GM12873 (cell line): ENCODE measurements at regions not wholly inside any gene's neighbourhood (a gene's known extent, or its start where the extent isn't known, plus 50 kb on each side); places are given as distances from the start of the nearest gene placed in this dataset.

ENCODE experiments used
- TF ChIP-seq, protein P1 (sequence below): IDR thresholded peaks from 2 replicates; pipeline ENCODE4 v1.5.1; 2012; ENCODE audit warnings: low read depth, mild to moderate bottlenecking, moderate library complexity, low read length, control low read depth; ENCODE audit not compliant: insufficient read depth; ENCODE audit errors: missing control alignments

DNA sequence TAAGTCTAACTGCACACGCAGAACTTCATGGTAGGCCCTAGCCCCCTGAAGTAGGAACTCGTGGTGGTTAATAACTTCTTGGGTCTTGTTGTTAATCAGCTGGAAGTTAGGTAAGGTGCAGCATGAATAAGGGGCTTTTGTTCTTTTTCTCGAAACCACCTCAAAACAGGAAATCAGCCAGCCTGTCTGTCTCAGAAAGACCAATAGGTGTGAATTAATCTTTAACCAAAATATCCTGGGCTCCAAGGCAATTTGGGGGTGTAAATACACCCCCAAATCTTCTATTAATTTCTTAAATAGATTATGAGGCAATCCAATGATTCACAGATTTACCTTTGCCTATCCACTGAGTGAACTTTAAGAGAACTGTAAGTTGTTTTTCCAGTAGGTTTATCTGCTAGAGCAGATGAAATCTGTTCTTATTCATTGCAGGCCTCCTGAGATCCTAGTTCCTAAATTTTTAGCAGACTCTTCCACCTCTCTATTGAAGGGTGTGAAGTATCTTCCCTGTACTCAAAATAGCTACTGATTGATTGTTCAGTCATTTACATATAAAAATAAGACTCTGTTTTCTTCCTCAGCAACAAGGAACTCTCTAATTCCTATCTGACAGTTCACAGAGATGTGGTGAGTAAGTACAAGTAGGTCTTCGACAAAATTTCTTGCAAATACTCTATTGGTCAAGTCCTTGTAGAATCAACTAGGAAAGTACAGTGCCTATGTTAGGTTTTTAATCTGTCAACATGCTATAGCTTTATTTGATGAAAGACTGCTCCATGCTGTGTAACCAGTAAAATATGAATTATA is 427.1 kb upstream of the NOX3 start:
- TF ChIP-seq, protein P1, sequence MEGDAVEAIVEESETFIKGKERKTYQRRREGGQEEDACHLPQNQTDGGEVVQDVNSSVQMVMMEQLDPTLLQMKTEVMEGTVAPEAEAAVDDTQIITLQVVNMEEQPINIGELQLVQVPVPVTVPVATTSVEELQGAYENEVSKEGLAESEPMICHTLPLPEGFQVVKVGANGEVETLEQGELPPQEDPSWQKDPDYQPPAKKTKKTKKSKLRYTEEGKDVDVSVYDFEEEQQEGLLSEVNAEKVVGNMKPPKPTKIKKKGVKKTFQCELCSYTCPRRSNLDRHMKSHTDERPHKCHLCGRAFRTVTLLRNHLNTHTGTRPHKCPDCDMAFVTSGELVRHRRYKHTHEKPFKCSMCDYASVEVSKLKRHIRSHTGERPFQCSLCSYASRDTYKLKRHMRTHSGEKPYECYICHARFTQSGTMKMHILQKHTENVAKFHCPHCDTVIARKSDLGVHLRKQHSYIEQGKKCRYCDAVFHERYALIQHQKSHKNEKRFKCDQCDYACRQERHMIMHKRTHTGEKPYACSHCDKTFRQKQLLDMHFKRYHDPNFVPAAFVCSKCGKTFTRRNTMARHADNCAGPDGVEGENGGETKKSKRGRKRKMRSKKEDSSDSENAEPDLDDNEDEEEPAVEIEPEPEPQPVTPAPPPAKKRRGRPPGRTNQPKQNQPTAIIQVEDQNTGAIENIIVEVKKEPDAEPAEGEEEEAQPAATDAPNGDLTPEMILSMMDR: no peak

DNA sequence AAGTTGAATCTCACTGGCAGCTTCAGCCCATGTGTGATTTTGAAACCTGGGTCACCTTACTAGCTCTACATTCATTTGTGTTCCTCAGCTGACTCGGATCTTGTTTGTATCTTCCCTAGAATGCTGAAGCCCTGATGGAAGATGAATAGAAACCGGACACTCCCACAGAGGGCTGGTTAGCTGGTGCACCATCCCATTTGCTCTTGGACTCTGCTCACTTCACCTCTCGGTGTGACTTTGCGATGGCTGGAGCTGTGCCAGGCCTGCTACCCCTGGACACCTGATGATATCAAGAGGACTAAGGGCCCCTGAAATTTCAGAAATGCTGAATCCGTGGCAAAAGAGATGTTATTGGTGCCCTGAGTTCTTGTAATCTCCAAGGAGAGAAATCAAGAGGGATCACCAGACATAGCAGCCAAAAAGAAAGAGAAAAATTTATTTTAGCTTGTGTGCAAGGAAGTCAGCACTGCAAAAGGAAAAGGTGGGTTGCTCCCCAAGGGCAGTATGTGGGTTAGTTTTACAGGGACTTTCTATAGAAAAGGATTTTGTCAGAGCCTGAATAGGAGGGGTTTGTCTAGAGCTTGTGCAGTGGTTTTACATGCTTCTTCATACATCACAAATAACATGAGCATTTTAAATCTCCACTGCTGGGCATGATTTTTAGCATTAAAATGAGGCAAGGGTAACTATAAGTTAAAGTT is 426.3 kb upstream of the NOX3 start:
- TF ChIP-seq, protein P1: no peak

DNA sequence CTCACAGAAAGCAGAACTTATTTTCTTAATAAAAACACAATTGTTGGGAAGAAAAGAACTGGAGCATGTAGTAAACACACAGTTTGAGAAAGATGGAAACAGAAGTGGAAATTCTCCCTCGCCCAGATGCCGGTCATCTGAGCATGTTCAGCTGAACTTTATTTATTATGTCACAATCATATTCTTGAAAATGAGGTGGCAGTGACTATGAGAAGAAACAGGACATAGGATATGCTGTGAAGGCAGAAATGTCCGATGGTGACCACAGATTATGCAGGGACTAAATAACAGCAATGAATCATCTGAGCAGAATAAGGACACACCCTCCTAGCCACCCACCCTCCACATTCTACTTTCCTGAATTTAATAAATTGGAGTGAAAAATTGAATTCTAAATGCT is 425.3 kb upstream of the NOX3 start:
- TF ChIP-seq, protein P1: no peak

DNA sequence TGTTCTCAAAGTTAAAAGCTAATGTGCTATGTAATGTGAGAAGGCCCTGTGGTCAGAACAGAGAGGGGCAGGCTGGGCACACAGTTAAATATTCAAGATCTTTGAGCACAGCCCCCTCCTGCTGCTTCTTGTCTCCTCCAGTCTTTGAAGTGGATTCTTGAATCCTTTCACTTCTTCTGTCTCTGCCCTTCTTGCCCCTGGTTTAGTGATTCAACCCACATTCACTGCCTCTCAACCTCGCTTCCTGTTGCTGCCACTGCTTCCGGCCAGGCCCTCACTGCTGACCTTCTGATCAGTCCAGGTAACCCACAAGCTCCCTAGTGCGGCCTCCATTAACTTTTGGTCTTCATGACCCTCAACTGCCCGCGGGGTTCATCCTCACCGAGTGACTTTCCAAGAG is 417.3 kb upstream of the NOX3 start:
- TF ChIP-seq, protein P1: no peak

DNA sequence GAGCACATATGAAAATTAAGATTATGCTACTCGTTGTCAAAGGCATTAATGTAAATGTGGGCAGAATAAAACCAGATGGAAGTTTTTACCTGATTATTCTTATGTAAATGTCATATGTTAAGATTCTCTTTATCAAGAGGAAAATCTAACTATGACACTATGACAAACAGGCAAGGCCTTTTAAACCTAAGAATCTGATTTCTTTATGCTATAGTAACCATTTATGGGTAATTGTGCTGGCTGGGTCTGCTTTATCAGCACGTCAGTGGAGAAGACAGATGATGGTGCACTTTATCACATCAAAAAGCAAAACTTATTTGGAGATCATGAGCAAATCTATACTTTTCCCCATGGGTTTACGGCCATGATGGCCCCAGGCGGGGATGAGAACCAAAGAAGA is 412.0 kb upstream of the NOX3 start:
- TF ChIP-seq, protein P1: no peak

DNA sequence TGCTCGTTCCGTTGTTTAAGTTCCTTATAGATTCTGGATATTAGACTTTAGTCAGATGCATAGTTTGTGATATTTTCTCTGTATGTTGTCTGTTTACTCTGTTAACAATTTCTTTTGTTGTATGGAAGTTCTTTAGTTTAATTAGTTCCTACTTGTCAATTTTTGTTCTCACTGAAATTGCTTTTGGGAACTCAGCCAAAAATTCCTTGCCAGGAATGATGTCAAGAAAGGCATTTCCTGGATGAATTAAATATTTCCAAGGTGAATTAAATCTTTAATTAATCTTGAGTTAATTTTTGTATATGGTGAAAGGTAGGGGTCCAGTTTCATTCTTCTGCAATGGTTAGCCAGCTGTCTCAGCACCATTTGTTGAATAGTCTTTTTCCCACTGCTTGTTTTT is 406.2 kb upstream of the NOX3 start:
- TF ChIP-seq, protein P1: no peak

DNA sequence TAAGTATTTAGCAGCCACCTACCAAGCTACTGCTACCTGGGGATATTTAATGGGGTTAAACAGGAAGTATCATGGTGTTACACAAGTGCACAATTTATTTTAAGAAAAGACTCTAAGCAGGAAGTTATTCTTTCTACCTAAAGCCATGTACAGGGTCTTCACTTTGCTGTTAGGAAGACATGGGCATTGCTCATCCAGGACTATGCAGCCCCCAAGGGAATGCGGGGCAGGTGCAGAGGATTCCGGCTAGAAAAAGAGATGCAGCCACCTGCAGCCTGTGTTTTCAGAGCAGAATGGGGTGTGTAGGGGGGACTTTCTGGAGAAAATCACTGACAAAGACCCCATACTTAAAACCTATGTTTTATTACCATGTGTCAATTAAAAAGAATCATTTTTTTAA is 399.1 kb upstream of the NOX3 start:
- TF ChIP-seq, protein P1: no peak
